Fibroblast of the aortic adventitia (primary cell): ENCODE measurements at regions not wholly inside any gene's neighbourhood (a gene's known extent, or its start where the extent isn't known, plus 50 kb on each side); places are given as distances from the start of the nearest gene placed in this dataset.

ENCODE experiments used
- DNase-seq: peaks from one replicate; pipeline ENCODE4 v3.0.0-alpha.2; 2010; ENCODE audit warnings: low read depth
- H3K4me3 ChIP-seq: 2 replicates; pipeline ENCODE4 v1.5.1; 2011; ENCODE audit warnings: low read depth, mild to moderate bottlenecking, control low read depth, low read length, moderate library complexity
- TF ChIP-seq, protein P1 (sequence below): IDR thresholded peaks from 2 replicates; pipeline ENCODE4 v1.5.1; 2011; ENCODE audit warnings: mild to moderate bottlenecking, low read length, control low read depth, inconsistent platforms; ENCODE audit not compliant: insufficient read depth

- no peak overlapping the region for H3K4me3 ChIP-seq
- TF ChIP-seq, protein P1, sequence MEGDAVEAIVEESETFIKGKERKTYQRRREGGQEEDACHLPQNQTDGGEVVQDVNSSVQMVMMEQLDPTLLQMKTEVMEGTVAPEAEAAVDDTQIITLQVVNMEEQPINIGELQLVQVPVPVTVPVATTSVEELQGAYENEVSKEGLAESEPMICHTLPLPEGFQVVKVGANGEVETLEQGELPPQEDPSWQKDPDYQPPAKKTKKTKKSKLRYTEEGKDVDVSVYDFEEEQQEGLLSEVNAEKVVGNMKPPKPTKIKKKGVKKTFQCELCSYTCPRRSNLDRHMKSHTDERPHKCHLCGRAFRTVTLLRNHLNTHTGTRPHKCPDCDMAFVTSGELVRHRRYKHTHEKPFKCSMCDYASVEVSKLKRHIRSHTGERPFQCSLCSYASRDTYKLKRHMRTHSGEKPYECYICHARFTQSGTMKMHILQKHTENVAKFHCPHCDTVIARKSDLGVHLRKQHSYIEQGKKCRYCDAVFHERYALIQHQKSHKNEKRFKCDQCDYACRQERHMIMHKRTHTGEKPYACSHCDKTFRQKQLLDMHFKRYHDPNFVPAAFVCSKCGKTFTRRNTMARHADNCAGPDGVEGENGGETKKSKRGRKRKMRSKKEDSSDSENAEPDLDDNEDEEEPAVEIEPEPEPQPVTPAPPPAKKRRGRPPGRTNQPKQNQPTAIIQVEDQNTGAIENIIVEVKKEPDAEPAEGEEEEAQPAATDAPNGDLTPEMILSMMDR, result no peak
- no peak for DNase-seq
Measured at GRCh38 chr12:47561746-47562145, 144.1 kb downstream of the RPAP3 start.

DNA sequence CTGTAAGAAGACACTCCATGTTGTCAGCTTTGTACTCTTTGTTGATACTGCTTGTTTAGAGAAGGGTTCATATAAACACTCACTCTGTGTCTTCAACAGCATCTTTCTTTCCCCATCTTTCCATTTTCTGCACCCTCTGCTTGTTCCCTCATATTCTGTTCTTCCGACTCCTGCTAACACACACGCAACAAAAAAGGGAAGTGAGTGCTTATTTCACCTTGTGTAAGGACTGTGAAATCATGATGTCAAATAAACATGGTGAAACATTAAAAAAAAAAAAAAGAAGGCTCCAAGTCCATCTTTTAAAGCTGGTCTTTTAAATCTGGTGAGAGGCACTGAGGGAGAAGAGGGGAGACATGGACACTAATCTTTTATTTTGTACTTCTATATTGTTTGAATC lies 145.4 kb downstream of the RPAP3 start:
- TF ChIP-seq, protein P1, result no peak
- DNase-seq, result no peak
- H3K4me3 ChIP-seq, result no peak overlapping the region

DNA sequence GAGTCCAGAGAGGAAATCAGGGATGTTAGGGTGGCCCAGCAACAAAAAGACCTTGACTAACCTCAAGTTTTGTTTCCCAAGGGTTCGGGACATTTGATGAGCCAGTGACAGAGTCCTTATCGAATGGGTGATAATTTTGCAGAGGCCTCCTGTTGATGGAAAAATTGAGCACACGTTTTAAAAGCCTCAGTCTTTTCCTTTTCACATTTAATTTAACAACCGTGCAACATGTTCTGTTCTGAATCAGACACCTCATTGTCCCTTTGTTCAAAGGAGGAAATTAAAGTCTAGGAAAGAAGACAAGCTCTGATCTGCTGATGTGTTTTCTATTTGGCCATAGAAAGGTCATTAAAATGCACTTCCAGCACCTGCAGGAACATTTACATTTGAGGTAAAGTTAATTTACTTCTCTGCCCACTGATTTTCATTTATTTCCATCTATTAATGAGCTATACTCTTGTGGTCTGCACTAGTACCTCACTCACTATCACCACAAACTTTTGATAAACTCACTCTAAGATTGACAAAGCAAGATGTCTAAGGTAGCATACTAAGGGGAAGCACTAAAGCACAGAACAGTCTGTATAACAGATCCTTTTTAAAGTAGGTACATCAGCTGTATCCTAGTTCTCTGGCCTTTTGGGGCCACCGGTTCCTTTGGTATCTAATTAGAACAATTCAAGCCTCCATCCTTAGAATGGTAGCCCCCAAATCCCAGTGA lies 147.0 kb downstream of the RPAP3 start:
- TF ChIP-seq, protein P1, result no peak
- no peak overlapping the region for H3K4me3 ChIP-seq
- DNase-seq, result no peak

GRCh38 chr12:47557386-47557785 lies 148.4 kb downstream of the RPAP3 start:
- TF ChIP-seq, protein P1, result no peak
- H3K4me3 ChIP-seq, result no peak overlapping the region
- no peak for DNase-seq

DNA sequence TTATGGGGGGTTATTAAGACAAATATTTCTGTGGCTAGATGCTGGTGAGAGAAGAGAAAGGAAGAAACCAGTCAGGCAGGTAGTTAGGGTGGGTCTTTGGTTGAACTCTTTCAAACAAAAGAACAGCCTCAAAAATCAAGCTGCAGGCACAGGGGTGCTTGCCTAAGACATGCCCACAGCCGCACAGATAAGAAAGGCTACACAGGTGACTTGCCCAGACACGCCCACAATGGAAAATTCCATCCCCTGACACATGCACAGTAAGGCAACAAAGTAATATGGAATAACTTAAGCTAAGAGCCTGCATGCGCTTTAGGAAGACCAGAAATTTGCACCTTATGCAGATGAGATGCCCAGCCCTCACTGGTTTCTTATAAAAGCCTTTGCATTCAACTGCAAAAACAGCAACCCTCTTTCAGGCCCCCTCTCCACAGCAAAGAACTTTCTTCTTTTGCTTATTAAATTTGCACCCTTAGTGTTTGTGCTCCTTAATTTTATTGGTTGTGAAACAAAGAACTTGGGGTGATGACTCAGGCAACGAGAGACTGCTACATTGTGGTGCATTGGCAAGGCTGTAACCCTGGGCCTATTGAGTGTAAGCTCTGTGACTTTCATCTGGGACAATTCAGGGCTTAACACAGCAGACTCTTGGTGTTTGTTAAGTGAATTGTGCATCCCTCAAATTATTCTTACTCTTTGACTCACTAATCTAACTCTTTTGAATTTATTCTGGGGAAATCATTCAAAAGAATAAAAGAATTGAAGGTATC lies 149.4 kb downstream of the RPAP3 start:
- no peak for DNase-seq
- TF ChIP-seq, protein P1, result no peak

DNA sequence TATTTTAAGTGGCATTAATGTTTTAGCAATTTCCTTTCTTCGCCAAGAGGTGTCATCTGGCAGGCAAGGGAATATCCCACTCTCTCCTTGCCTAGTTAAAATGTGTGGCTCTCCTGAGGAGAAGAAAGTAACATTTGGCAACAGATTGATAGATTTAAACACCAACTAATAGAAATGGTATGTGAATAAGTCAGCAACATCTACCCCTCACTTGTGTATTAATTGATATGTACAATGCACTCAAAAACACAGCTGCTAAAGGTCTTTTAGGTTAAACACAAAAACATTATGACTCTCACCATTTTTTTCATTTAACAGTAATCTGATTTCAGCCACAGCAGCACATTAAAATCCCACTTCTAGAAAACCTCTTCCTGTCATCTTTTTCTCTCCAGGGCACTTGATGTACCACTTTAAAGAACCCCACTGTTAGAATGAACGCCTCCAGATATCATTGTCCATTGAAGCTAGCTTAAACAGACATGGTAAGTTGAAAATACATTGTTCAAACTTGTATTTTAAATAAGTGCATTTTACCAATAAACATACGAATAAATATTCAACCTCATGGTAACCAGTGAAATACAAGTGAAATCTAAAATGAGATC lies 151.7 kb downstream of the RPAP3 start:
- H3K4me3 ChIP-seq, result no peak overlapping the region
- DNase-seq, result no peak

More for the DNA sequence above, 149.4 kb downstream of the RPAP3 start:
- H3K4me3 ChIP-seq, result no peak overlapping the region

More for the DNA sequence above, 151.7 kb downstream of the RPAP3 start:
- TF ChIP-seq, protein P1, result no peak
